ENCODE measurements at regions not wholly inside any gene's neighbourhood (a gene's known extent, or its start where the extent isn't known, plus 50 kb on each side); places are given as distances from the start of the nearest gene placed in this dataset.

GRCh38 chr16:13291591-13292333, 390.4 kb downstream of the SHISA9 start:
- TF ChIP-seq POLR2AphosphoS5 (IDR thresholded peaks at IDR 0.05) (no peak), CTCF (IDR thresholded peaks at IDR 0.05) (no peak), EP300 (IDR thresholded peaks at IDR 0.05) (no peak), POLR2A (IDR thresholded peaks at IDR 0.05; ENCODE audit: low read depth) (no peak)
- Histone ChIP-seq H3K4me1 (no peaks in the 10 kb centered on the region), H3K27me3 (no peaks in the 10 kb centered on the region), H3K27ac (replicated peaks in 1 of 4) (no peak overlapping the region), H3K36me3 (no peaks in the 10 kb centered on the region), H3K4me3 (no peak overlapping the region), H3K9me3 (no peaks in the 10 kb centered on the region)
- 82% methylated on average over 4 of the region's 4 CpGs for WGBS
- intact Hi-C loops (cut with DNase I) = no loop called here
- DNase-seq (ENCODE audit: extremely low spot score) = no peak

- intact Hi-C loops (cut with DNase I) = no loop called here
- no peaks in the 10 kb centered on the region for H3K9me3 ChIP-seq
- DNase-seq (ENCODE audit: extremely low spot score) = no peak
- no peaks in the 10 kb centered on the region for H3K27me3 ChIP-seq
- TF ChIP-seq POLR2A (IDR thresholded peaks at IDR 0.05; ENCODE audit: low read depth) (no peak), CTCF (IDR thresholded peaks at IDR 0.05) (no peak), EP300 (IDR thresholded peaks at IDR 0.05) (no peak), POLR2AphosphoS5 (IDR thresholded peaks at IDR 0.05) (no peak)
- H3K4me1 ChIP-seq = no peaks in the 10 kb centered on the region
- H3K4me3 ChIP-seq = no peak overlapping the region
- no peaks in the 10 kb centered on the region for H3K36me3 ChIP-seq
- 95% methylated on average over 4 of the region's 4 CpGs for WGBS
- H3K27ac ChIP-seq (replicated peaks in 1 of 4) = no peak overlapping the region
Measured at GRCh38 chr16:13296206-13296605, 394.8 kb downstream of the SHISA9 start.

- WGBS = 51% methylated on average over 5 of the region's 5 CpGs
Measured at GRCh38 chr16:13298666-13299065, 397.3 kb downstream of the SHISA9 start.

GRCh38 chr16:13300066-13300840, 398.9 kb downstream of the SHISA9 start:
- 69% methylated on average over 9 of the region's 9 CpGs for WGBS
- TF ChIP-seq CTCF (IDR thresholded peaks at IDR 0.05) = no peak
- no peak for TF ChIP-seq POLR2A (IDR thresholded peaks at IDR 0.05; ENCODE audit: low read depth)
- no peak for TF ChIP-seq EP300 (IDR thresholded peaks at IDR 0.05)
- no peak for TF ChIP-seq POLR2AphosphoS5 (IDR thresholded peaks at IDR 0.05)
- H3K9me3 ChIP-seq = no peaks in the 10 kb centered on the region
- intact Hi-C loops (cut with DNase I) = no loop called here
- H3K4me3 ChIP-seq = no peak overlapping the region
- H3K27ac ChIP-seq (replicated peaks in 1 of 4) = no peak overlapping the region
- no peaks in the 10 kb centered on the region for H3K36me3 ChIP-seq
- no peak for DNase-seq (ENCODE audit: extremely low spot score)
- no peaks in the 10 kb centered on the region for H3K4me1 ChIP-seq
- H3K27me3 ChIP-seq = no peaks in the 10 kb centered on the region

More at GRCh38 chr16:13298666-13299065, 397.3 kb downstream of the SHISA9 start:
- no peaks in the 10 kb centered on the region for H3K4me1 ChIP-seq
- no peaks in the 10 kb centered on the region for H3K36me3 ChIP-seq
- no peak for DNase-seq (ENCODE audit: extremely low spot score)
- intact Hi-C loops (cut with DNase I) = no loop called here
- no peaks in the 10 kb centered on the region for H3K9me3 ChIP-seq
- H3K4me3 ChIP-seq = no peak overlapping the region
- TF ChIP-seq EP300 (IDR thresholded peaks at IDR 0.05) (no peak), POLR2A (IDR thresholded peaks at IDR 0.05; ENCODE audit: low read depth) (no peak), POLR2AphosphoS5 (IDR thresholded peaks at IDR 0.05) (no peak), CTCF (IDR thresholded peaks at IDR 0.05) (no peak)
- H3K27ac ChIP-seq (replicated peaks in 1 of 4) = no peak overlapping the region
- H3K27me3 ChIP-seq = no peaks in the 10 kb centered on the region
